OCI-LY1 (cell line): ENCODE measurements at regions not wholly inside any gene's neighbourhood (a gene's known extent, or its start where the extent isn't known, plus 50 kb on each side); places are given as distances from the start of the nearest gene placed in this dataset.

ENCODE experiments used
- EZH2 ChIP-seq: fragments of 200-600 bp; sonication (generic), shearing (Covaris generic); IDR thresholded peaks from 2 replicates; pipeline ENCODE4 v1.8.0; 2017; ENCODE audit warnings: borderline replicate concordance, mixed run types, mild to moderate bottlenecking, antibody characterized with exemption, low read length, moderate library complexity, mixed read lengths
- TF ChIP-seq, protein P1 (sequence below): fragments of 200-600 bp; sonication (generic), shearing (Covaris generic); IDR thresholded peaks from 2 replicates; pipeline ENCODE4 v1.5.1; 2017; ENCODE audit warnings: mild to moderate bottlenecking, antibody characterized with exemption, low read length, moderate library complexity, mixed read lengths

DNA sequence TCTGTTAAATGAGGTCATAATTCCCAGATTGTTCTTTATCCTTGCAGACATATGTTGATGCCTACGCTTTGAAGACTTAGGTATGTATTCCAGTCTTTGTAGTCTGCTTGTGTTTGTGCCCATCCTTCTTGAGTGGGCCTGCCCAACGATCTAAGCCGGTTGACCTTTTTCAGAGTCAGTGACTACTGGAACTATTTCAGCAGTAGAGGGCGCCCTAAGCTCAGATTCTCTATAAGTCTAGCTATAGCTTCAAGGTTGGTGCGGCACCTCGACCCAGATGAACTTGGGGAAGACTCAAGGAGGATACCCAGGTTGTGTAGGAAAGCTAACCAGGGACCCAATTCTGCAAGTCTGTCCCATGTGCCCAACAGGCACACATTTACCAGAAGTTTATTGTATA is 228.8 kb upstream of the PPP2R3A start:
- TF ChIP-seq, protein P1, sequence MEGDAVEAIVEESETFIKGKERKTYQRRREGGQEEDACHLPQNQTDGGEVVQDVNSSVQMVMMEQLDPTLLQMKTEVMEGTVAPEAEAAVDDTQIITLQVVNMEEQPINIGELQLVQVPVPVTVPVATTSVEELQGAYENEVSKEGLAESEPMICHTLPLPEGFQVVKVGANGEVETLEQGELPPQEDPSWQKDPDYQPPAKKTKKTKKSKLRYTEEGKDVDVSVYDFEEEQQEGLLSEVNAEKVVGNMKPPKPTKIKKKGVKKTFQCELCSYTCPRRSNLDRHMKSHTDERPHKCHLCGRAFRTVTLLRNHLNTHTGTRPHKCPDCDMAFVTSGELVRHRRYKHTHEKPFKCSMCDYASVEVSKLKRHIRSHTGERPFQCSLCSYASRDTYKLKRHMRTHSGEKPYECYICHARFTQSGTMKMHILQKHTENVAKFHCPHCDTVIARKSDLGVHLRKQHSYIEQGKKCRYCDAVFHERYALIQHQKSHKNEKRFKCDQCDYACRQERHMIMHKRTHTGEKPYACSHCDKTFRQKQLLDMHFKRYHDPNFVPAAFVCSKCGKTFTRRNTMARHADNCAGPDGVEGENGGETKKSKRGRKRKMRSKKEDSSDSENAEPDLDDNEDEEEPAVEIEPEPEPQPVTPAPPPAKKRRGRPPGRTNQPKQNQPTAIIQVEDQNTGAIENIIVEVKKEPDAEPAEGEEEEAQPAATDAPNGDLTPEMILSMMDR: peak; percentile 82
- TF ChIP-seq EZH2: no peak
